T-helper 1 cell treated with Interleukin-12 subunit alpha and Interleukin-12 subunit beta and Interleukin-4 antibody, amounts not matched to agents 30 ng/mL and 1 ng/mL, for 36 hours (primary cell): ENCODE measurements at regions not wholly inside any gene's neighbourhood (a gene's known extent, or its start where the extent isn't known, plus 50 kb on each side); places are given as distances from the start of the nearest gene placed in this dataset.

Experiments
- intact Hi-C: fragments of 100-400 bp; cut with micrococcal nuclease; formaldehyde crosslinking; loops from one replicate; pipeline ENCODE4 v1.15.1; 2024

DNA sequence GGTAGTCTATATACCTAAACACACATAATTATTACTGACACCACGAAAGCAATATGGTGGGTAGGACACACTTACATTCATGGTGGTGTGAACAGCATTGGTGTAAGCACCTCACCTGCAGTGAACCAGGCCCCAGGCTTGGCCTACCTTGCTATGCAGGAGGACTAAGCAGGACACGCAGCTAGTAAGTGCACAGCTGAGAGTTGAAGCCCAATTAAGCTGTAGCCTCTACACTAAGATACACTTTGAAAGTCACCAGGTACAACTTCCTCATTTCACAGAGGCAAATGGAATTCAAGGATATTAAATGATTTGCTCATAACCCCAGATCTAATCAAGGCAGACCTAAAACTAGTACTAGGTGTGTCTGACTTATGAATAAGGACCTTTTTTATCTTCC is 145.8 kb upstream of the PAPPA start:
- intact Hi-C loops: no loop called here

DNA sequence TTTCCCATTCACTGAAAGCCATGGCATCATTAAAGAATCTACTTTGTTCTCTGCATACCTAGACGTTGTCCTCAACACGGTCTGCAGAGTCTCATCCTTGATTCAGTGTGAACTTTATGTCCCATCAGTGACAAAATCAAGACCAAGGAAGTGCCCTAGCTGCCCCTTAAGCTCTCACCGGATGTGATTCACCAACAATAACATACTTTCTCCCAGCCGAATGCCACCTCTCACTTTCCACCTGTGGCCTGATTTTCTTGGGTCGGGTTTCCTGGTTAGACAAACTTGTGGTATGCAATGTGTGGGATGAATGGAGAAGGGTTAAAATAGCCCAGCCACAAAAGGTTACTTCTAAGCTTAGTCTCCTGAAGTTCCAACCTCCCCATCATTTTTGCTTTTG is 145.3 kb upstream of the PAPPA start:
- intact Hi-C loops: no loop called here

DNA sequence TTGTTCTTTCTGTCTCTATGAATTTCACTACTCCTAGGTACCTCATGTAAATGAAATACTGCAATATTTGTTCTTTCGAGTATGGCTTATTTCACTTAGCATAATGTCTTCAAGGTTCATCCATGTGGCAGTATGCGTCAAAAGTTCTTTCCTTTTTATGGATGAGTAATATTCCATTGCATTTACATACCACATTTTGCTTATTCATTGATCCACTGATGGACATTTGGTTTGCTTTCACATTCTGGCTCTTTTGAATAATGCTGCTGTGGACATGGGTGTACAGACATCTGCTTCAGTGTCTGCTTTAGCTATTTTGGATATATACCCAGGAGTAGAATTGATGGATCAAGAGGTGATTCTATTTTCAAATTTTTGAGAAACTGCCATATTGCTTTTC is 144.2 kb upstream of the PAPPA start:
- intact Hi-C loops: no loop called here

DNA sequence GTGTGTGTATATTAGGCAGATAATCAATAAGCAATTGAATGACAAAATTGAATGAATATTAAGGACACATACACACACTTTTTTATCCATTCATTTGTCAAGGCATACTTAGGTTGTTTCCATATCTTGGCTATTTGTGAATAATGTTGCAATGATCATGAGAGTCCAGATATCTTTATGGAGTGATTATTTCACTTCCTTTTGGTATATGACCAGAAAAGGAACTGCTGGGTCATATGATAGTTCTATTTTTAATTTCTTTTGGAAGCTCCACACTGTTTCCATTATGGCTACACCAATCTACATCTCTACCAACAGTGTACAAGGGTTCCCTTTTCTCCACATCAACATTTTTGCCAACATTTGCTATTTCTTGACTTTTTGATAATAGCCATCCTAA is 137.7 kb upstream of the PAPPA start:
- intact Hi-C loops: no loop called here

DNA sequence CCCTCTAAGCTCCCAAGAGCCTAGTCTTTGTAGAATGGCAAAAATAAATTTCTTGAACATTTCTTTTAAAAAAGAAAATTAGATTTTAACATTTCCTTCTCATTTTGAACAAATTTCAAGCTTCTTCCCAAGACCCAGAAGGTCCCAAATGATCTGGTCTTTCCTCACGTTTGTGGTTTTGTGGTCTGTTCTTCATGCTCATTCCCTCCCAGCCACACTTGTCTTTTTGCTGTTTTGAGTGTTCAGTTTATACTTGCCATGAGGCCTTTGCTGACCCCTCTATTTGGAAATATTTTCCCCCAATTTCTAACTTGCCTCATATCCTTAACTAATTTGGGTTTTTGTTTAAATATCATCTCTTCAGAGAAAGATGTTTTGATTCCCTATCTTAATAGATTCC is 133.4 kb upstream of the PAPPA start:
- intact Hi-C loops: no loop called here

DNA sequence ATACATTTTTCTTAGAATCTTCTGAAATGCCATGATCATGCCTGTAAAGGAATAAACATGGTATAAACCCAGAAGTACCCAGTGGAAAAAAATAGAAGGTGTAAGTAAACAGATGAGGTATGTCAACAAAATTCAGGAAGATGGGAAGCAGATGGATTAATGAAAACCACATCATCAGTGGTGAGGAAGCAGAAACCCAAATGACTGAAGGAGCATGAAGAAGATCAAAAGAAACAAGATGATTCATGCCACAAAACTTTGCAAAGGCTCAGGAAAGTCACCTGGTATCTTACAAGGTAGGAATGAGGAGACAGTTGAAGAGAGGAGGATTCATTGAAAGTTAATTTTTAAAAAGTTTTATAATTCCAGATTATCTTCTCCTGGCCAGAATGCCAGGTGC is 132.8 kb upstream of the PAPPA start:
- intact Hi-C loops: no loop called here

DNA sequence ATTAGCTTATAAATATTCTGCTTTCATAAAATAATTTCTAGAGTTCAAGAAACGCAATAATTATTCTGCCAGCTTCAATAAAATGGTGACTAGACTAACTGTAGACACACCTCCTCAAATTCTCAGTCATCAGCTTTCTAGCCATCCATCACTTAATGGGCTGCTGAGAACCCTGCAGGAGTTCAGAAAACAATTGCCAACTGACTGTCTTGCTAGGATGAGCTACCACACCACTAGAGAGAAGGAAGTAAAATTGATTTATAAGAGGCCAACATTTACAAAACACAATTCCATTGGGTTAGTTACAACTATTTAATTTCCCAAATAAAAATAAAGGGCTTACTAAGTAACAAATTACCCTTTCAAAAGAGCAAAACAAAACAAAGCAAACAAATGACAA is 126.5 kb upstream of the PAPPA start:
- intact Hi-C loops: no loop called here

DNA sequence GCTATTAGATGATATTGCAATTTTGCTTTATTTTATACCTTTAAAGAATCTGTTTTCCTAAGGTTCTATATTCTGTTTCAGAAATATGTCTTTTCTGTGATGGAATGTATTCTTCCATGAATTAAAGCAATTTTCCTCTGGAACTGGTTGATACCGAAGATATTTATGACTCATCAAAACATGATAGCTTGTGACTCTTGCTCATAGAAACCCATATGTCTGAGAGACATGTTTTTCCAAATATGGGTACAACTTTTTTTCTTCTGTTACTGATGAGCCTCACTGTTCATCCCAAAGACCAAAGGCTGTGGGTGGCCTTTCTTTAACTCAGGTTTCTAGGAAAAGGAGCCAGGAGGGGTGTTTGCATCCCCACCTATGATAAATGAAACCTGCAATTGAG is 126.1 kb upstream of the PAPPA start:
- intact Hi-C loops: no loop called here

DNA sequence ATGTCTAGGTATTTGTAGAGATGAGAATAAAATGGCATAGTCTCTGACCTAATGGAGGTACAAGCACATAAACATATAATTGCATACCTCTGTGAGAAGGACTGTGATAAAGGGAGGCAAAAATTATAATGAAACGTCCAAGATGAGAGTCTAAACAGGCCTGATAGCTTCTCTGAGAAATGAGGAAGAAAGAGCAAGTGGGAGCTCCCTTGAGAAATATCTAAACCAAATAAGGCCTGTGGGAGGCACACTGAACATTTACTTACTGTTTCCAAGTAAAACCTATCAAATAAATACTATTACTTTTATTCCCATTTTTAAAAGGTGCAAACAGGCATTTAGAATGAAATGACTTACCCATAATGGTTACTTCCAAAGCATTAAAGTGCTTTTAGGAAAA is 125.6 kb upstream of the PAPPA start:
- intact Hi-C loops: no loop called here

DNA sequence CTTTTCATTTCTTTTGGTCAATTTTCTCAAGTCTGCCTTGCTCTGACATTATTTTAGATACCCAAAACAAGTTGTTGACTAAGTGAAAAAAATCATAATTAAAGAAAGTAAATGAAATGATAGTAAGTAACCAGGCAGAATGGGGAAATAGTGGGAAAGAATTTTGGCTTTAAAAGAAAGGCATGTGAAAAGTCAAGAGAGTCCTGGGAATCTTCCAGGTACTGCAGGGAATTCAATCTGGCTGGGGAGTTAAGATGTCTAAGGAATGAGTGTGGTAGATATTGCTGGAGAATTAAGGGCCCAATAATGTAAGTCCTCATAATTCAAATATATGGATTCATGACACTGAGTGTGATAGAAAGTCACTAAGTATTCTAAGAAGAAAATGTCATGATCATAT is 123.1 kb upstream of the PAPPA start:
- intact Hi-C loops: no loop called here

DNA sequence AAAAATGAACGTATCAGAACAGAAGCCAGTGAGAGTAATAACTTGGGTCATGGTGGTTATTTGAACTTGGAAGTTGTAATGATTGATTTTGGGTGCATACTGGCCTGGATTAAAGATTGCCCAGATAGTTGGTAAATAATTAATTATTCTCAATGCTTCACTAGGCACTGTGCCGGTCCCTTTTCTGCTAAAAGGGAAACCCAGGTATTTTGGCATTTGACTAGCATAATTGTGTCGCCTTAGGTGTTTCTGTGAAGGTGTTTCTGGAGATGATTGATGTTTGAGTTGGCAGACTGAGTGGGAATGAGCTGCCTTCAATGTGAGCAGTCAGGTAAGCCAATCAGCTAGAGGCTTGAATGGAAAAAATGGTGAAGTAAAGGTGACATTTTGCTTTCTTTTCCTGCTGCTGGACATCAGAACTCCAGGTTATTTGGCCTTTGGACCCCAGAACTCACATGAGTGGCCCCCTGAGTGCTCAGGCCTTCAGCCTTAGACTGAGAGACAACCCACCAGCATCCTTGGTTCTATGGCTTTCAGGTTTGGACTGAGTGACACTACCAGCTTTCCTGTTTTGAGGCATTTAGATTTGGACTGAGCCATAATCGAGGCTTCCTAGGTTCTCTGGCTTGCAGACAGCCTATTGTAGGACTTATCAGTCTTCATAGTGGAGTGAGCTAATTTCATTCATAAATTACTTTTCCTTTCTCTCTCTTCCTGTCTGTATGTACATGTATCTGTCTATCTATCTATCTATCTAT is 120.7 kb upstream of the PAPPA start:
- intact Hi-C loops: no loop called here

DNA sequence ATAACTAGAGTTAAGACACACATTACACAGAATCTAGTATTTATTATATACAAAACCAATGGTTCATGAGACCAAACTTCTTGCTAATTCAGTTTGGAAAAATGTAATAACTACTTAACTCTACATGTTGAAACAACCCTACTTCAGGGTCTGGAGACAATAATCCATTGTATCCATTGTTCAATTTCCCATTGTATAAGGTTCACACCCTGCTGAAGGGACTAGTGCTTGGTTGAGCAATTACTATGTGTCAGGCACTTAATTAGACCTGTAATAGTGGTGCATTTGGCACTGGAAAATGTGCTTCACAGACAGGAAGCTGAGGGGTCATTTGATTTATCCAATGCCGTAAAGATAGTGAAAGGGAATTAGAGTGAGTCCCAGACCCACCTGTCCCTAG is 114.3 kb upstream of the PAPPA start:
- intact Hi-C loops: no loop called here

DNA sequence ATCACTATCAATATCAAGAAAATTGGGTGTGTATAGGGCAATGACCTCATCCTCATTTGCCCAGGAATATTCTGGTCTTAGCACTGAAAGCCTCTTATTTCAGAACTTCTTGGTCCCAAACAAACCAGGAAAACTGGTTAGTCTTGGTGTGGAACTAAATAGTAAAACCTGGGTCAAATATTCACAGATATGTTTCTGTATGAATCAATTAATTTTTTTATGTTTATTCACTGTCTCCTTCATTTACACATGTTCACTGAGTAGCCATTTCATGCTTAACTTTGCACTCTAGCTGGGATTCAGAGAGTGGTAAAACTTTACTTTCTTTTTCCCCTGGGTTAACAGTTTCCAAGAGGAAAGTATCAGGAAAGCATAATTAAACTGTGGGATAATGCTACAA is 113.7 kb upstream of the PAPPA start:
- intact Hi-C loops: no loop called here

DNA sequence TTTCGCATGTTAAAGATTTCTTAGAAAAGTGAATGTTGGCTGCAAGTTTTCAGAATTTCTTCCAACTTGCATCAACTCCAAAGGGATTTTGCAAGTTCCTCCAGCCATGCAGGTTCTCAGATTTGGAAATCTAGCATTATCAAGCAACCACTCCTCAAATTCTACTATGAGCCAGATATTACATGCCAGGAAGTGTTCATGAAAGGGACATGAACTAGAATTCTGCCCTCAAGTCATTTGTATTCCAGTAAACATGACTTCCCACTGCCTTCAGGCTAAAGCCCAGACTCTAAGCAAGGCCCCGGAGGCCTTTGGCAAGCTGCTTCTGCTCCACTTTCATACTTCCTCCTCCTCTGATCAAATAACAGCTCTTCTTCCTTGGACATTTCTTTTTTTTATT is 111.3 kb upstream of the PAPPA start:
- intact Hi-C loops: no loop called here

DNA sequence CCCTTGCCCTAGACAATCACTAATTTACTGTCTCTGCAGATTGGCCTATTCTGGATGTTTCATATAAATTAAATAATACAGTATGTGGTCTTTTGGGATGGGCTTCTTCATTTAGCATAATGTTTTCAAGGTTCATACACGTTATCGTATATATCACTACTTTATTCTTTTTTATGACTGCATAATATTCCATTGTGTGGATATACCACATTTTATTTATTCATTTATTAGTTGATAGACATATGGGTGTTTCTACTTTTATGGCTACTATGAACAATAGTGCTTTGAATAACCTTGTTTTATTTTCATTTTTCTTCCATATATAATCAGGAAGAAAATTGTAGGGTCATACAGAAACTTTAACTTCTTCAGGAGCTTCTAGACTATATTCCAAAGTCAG is 108.5 kb upstream of the PAPPA start:
- intact Hi-C loops: no loop called here

DNA sequence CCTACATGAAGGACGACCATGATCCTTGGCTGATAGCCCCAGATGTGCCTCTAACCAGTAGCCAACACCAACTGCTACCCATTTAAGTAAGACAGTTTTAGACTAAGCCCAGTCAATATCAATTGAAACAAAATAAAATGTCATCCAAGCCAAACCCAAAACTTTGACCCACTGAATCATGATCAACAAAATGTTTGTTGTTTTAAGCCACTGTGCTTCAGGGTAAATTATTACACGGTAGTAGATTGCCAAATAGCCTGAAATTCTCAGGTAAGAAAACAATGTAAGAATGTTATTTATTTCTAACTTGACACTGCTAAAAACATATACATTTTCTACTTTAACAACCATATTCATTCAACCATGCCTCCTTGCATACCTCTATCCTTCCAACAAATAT is 105.5 kb upstream of the PAPPA start:
- intact Hi-C loops: no loop called here

DNA sequence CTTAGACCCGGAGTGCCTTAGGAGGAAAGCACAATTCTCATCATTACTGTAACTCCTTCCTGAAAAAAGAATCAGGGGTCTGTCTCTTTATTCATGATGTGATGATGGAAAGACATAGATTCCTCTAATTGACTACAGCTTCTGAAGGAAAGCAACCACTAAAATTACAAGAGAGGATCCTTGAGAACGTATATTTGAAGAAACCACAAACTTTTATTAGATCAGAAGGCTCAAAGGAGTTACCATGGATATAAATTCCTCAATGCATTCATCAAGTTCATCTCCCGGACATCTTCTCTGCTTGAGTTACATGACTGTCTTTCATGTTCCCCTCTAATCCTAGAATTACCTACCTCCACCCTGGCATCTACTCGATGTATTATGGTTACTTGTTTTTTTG is 104.1 kb upstream of the PAPPA start:
- intact Hi-C loops: no loop called here

DNA sequence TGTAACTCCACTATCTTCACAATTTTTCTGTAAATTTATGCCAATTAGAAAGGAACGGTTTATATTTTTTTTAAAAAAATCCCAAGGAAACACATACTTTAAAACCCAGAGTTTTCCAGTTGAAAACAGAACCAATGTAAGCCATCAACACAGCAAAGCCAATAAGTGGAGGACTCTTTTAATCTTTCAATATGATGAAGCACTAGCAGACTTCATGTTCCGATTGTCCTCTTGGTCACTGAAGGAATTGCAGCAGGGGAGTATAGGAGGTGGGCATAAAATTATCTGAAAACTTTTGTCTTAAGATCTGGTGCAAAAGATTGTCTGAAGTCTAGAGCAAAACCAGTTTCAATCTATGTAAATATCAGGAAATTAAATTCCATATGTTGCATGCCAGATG is 102.1 kb upstream of the PAPPA start:
- intact Hi-C loops: no loop called here

DNA sequence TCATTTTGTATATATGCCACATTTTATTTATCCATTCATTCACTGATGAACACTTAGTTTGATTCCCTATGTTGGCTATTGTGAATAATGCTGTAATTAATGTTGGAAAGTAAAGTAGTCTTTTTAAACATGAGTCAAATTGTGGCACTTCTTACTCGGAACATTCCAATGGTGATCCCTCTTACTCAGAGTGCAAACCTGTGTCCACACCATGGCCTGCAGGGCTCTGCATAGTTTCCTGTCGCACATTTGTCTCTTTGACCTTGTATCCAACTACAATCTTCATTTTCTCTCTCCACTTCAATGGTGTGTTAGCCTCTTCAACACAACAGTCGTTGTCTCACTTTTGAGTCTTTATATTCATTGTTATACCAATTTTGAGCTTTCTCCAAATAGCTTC is 98.1 kb upstream of the PAPPA start:
- intact Hi-C loops: no loop called here

DNA sequence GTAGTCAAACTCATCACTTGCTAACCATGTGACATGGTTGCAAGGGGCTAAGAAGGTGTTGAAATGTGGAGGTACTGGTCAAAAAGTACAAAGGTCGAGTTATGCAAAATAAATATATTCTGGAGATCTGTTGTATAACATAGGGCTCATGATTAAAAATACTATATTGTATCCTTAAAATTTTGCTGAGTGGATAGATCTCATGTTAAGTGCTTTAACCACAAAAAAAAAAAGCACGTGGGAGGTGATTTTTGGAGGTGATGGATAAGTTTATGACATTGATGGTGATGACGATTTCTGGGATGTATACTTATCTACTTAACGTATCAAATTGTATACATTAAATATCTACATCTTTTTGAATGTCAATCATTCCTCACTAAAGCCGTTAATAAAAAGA is 96.2 kb upstream of the PAPPA start:
- intact Hi-C loops: no loop called here

DNA sequence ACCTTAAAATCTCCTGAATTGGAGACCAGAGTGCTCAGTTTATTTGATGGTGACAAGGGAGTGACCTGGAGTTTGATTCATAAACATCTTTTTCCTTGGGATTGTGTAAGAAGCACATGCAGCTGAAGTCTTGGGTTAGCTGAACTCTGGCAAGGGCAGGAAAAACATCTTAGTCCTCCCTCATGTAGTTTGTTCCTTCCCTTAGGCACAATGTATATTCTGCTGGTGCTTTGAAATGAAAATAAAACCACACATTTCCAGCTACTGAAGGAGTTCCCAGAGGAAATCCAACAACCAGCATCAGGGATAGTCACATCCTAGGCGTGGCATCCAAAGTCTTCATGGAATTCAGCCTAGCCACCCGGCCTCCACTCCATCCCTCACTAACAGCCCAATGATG is 95.2 kb upstream of the PAPPA start:
- intact Hi-C loops: no loop called here

DNA sequence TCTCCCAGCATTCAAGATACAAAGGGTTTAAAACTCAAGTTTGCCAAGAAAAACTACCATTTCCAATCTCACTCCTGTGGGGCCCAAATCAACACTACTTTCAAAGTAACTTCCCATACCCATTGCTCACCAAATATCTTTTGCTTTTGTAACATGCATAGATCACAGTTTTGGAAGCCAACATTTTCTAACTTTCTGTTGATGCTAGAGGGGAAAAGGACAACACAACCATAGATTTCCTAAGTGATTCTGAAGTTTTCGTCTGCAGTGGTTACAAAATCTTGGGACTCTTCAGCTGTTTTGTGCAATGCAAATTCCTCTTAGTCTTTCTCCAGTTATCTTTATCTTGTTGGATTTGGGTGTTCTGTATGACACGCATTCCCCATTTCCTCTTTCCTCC is 94.1 kb upstream of the PAPPA start:
- intact Hi-C loops: no loop called here

DNA sequence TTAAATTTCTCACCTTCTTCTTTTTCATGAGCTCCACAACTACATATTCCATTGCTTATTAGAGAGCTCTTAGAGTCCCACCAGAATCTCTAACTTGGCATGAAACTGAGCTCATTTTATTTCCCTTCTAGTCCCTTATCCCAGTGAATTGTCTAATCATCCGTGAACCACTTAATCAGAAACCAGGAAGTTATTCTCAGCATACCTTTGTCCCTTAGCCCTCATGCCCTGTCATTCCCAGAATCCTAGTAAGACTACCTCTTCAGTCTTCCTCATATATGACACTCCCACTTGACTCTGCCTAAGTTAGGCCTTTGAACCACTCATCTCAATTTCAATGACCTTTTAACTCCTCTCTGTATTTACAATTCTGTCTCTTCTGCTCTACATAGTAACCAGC is 93.0 kb upstream of the PAPPA start:
- intact Hi-C loops: no loop called here
